Hepatocyte (in vitro differentiated cells): ENCODE measurements at regions not wholly inside any gene's neighbourhood (a gene's known extent, or its start where the extent isn't known, plus 50 kb on each side); places are given as distances from the start of the nearest gene placed in this dataset.
"Not testable (repeated sequence)": the region's sequence is repeated elsewhere in the genome, so short reads cannot be mapped to it uniquely, and the experiment has no call there.

Experiments
- CTCF ChIP-seq: fragments of 200-600 bp; sonication (generic); IDR thresholded peaks from 2 replicates; pipeline ENCODE4 v1.5.1; 2016; ENCODE audit warnings: antibody characterized with exemption, mild to moderate bottlenecking; ENCODE audit not compliant: poor library complexity
- EZH2 ChIP-seq: fragments of 200-600 bp; sonication (generic); IDR thresholded peaks from 2 replicates; pipeline ENCODE4 v1.6.1; 2016; ENCODE audit warnings: antibody characterized with exemption, mild to moderate bottlenecking, borderline replicate concordance

GRCh38 chr5:20865892-20866291 is 877.9 kb upstream of the CDH18 start:
- not testable (repeated sequence) for TF ChIP-seq CTCF, EZH2
